Small intestine (tissue), 7 donors: ENCODE measurements at regions not wholly inside any gene's neighbourhood (a gene's known extent, or its start where the extent isn't known, plus 50 kb on each side); places are given as distances from the start of the nearest gene placed in this dataset.

Source experiments
- DNase-seq, 2 donors: peaks; one replicate each; pipeline versions ENCODE4 v3.0.0 to v3.0.0-alpha.2; 2013
- FAIRE-seq: peaks from 2 replicates; lab custom pipeline; 2012; peaks lifted over from hg19 to GRCh38; lab: Jason Lieb, UNC
- H3K27ac ChIP-seq, 3 donors: one replicate each; pipeline ENCODE4 v1.5.1; 2013; ENCODE audit warnings: low read length in 2 of 3, mild to moderate bottlenecking in 2 of 3, control low read depth in 1 of 3, inconsistent platforms in 1 of 3, low read depth in 1 of 3, moderate library complexity in 1 of 3
- H3K27me3 ChIP-seq, 3 donors: one replicate each; pipeline ENCODE4 v1.6.1; 2013; ENCODE audit warnings: low read length in 3 of 3, inconsistent platforms in 1 of 3; ENCODE audit not compliant: control insufficient read depth in 3 of 3, insufficient read depth in 3 of 3
- H3K36me3 ChIP-seq, 3 donors: one replicate each; pipeline ENCODE4 v1.6.1; 2013; ENCODE audit warnings: low read length in 3 of 3, inconsistent platforms in 1 of 3, low read depth in 1 of 3, mild to moderate bottlenecking in 1 of 3, moderate library complexity in 1 of 3; ENCODE audit not compliant: control insufficient read depth in 3 of 3, insufficient read depth in 2 of 3
- H3K4me1 ChIP-seq, 3 donors: one replicate each; pipeline ENCODE4 v1.6.1; 2013; ENCODE audit warnings: low read length in 2 of 3, inconsistent platforms in 1 of 3, low read depth in 1 of 3, mild to moderate bottlenecking in 1 of 3, moderate library complexity in 1 of 3; ENCODE audit not compliant: control insufficient read depth in 3 of 3, insufficient read depth in 2 of 3
- H3K4me3 ChIP-seq, 3 donors: one replicate each; pipeline ENCODE4 v1.5.1; 2013; ENCODE audit warnings: low read length in 3 of 3, control low read depth in 1 of 3, inconsistent platforms in 1 of 3, low read depth in 1 of 3, mild to moderate bottlenecking in 1 of 3, moderate library complexity in 1 of 3
- H3K9me3 ChIP-seq, 2 donors: one replicate each; pipeline ENCODE4 v1.6.1; 2013; ENCODE audit warnings: low read depth in 1 of 2, low read length in 1 of 2; ENCODE audit not compliant: control insufficient read depth in 2 of 2, insufficient read depth in 1 of 2
- WGBS, 3 donors: extraction: QIAGEN DNeasy Blood & Tissue Kit; methylation state at CpG; one replicate each; pipeline ENCODE4 v1.1.7; 2013; 5-methylcytosine and 5-hydroxymethylcytosine counted together
- donor health status: healthy with polysubstance abuse.
- donor health status: control.
- donor health status: control.
- donor health status: Bipolar disorder and iron deficiency.
- donor health status: healthy.

DNA sequence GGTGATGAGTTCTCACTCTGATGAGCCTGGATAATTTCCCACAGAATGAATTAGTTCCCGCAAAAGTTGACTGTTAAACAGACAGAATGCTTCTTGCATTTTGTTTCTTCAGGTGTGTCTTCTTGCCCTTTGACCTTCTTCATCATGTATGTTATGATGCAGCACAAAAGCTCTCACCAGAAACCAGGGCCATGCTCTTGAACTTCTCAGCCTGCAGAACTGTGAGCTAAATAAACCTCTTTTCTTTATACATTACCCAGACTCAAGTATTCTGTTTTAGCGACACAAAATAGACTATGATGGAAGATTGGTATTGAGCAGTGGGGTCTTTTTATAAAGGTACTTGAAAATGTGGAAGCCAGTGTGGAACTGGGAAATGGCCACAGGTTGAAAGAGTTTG is 95.2 kb upstream of the TNS3 start:
- Histone ChIP-seq H3K27me3 (no peaks in the 10 kb centered on the region), H3K27ac (no peak overlapping the region), H3K36me3 (no peaks in the 10 kb centered on the region), H3K4me3 (no peak overlapping the region), H3K4me1 (peaks cover 0 to 16% (median 0%) of the 10 kb centered on the region in 3 donors), H3K9me3 (peaks cover 0 to 11% of the 10 kb centered on the region in 2 donors)
- 92 to 96% (median 93%) methylated on average over 2 of the region's 2 CpGs for WGBS, 3 donors
- DNase-seq (no peak), FAIRE-seq (no peak)

GRCh38 chr7:47672977-47673381 is 91.1 kb upstream of the TNS3 start:
- H3K4me1 ChIP-seq = peaks cover 0 to 2% (median 0%) of the 10 kb centered on the region in 3 donors
- H3K36me3 ChIP-seq = no peaks in the 10 kb centered on the region
- H3K27ac ChIP-seq = no peak overlapping the region
- 74 to 85% (median 74%) methylated on average over 3 of the region's 3 CpGs for WGBS, 3 donors
- FAIRE-seq (no peak), DNase-seq (no peak)
- no peak overlapping the region for H3K4me3 ChIP-seq
- peaks cover 0 to 11% of the 10 kb centered on the region in 2 donors for H3K9me3 ChIP-seq
- no peaks in the 10 kb centered on the region for H3K27me3 ChIP-seq

DNA sequence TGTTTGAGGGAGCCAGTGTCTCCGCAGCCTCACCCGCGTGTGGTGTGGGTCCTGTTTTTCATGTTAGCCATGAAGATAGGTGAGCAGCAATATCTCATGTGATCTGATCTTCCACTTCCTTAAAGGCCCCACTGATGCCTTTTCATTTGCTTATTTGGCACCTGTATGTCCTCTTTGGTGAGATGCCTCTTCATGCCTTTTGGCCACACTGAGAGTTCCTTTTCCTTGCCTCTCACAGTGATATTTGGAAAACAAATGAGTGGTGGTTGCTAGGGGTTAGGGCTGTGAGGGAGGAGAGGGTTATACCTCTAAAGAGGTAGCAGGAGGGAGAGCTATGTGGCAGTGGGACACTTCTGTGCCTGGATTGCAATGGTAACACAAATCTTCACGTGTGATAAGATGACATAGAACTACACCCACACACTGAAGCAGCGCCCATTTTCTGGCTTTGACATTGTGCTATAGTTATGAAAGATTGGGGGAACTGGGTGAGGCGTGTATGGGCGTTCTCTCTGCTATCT is 90.4 kb upstream of the TNS3 start:
- H3K4me1 ChIP-seq = peaks cover 0 to 2% (median 0%) of the 10 kb centered on the region in 3 donors
- DNase-seq = no peak
- 55 to 79% (median 71%) methylated on average over 7 of the region's 7 CpGs for WGBS, 3 donors

GRCh38 chr7:47671358-47671757 is 89.4 kb upstream of the TNS3 start:
- DNase-seq (no peak), FAIRE-seq (no peak)
- Histone ChIP-seq H3K9me3 (no peaks in the 10 kb centered on the region), H3K27ac (peak overlapping the region in 1 of 3 donors; percentile 83), H3K4me3 (no peak overlapping the region), H3K4me1 (peaks cover 0 to 7% (median 0%) of the 10 kb centered on the region in 3 donors), H3K27me3 (no peaks in the 10 kb centered on the region), H3K36me3 (no peaks in the 10 kb centered on the region)
- WGBS, 3 donors = 87 to 89% (median 88%) methylated on average over 13 of the region's 13 CpGs

More for the DNA sequence above, 90.4 kb upstream of the TNS3 start:
- peak overlapping the region in 1 of 3 donors; percentile 38 for H3K27ac ChIP-seq
- H3K27me3 ChIP-seq = no peaks in the 10 kb centered on the region
- no peak overlapping the region for H3K4me3 ChIP-seq
- peaks cover 0 to 8% of the 10 kb centered on the region in 2 donors for H3K9me3 ChIP-seq
- H3K36me3 ChIP-seq = no peaks in the 10 kb centered on the region
- no peak for FAIRE-seq

DNA sequence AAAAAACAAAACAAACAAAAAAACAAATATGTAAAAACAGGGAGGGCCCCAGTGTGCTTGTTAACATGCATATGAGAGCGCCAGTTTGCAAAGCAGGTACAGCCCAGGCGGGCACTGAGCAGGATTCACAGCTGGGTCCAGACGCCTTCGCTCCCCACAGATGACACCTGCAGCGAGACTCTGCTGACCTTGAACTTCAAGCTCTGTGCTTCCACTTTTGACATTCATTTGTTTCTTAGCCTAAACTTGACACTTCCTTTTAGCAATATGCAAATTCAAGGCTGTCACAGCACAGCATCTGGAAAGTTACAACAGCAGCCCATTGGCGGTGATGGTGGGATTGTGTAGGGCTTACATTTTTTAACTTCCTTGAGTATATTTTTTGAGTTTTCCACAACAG is 88.8 kb upstream of the TNS3 start:
- no peak for FAIRE-seq
- Histone ChIP-seq H3K4me3 (no peak overlapping the region), H3K36me3 (no peaks in the 10 kb centered on the region), H3K4me1 (peaks cover 0 to 7% (median 0%) of the 10 kb centered on the region in 3 donors), H3K27ac (peak overlapping the region in 1 of 3 donors; percentile 83), H3K9me3 (no peaks in the 10 kb centered on the region), H3K27me3 (no peaks in the 10 kb centered on the region)
- DNase-seq = no peak
- WGBS, 3 donors = 78 to 87% (median 79%) methylated on average over 6 of the region's 6 CpGs

DNA sequence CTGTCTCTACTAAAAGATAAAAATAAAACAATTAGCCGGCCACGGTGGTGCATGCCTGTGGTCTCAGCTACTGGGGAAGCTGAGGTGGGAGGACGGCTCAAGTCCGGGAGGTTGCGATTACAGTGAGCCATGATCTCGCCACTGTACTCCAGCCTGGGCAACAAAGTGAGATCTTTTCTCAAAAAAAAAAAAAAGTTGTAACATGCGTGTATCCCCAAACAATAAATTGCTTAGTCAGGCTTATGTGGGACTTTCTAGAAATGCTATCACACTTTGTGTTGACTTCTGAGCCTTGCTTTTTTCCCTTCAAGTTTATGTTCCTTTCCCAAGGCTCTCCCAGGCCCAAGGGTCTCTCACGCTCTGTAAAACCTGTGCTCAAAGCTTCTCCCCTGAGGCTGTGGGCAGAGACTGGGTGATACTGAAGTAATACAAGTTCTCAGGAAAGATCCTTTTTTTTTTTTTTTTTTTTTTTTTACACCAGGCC is 88.0 kb upstream of the TNS3 start:
- no peak for FAIRE-seq
- H3K27me3 ChIP-seq = no peaks in the 10 kb centered on the region
- WGBS, 3 donors = 67 to 88% (median 84%) methylated on average over 7 to 8 of the region's 8 CpGs
- H3K9me3 ChIP-seq = no peaks in the 10 kb centered on the region
- no peak overlapping the region for H3K4me3 ChIP-seq
- no peaks in the 10 kb centered on the region for H3K36me3 ChIP-seq
- peak overlapping the region in 1 of 3 donors; percentile 91 for H3K27ac ChIP-seq
- no peak for DNase-seq
- peaks cover 0 to 14% (median 0%) of the 10 kb centered on the region in 3 donors for H3K4me1 ChIP-seq

- 65 to 72% (median 72%) methylated on average over 10 of the region's 10 CpGs for WGBS, 3 donors
- no peaks in the 10 kb centered on the region for H3K36me3 ChIP-seq
- H3K4me1 ChIP-seq = peaks cover 0 to 17% (median 2%) of the 10 kb centered on the region in 3 donors
- FAIRE-seq (no peak), DNase-seq (peak; percentile 38 to 46)
- no peaks in the 10 kb centered on the region for H3K27me3 ChIP-seq
- no peaks in the 10 kb centered on the region for H3K9me3 ChIP-seq
- H3K27ac ChIP-seq = peak overlapping the region in 1 of 3 donors; percentile 91
- H3K4me3 ChIP-seq = no peak overlapping the region
Measured at GRCh38 chr7:47669178-47669891, 87.4 kb upstream of the TNS3 start.

- no peak overlapping the region for H3K27ac ChIP-seq
- H3K4me3 ChIP-seq = no peak overlapping the region
- DNase-seq = no peak
- FAIRE-seq = no peak
- peaks cover 0 to 24% (median 2%) of the 10 kb centered on the region in 3 donors for H3K4me1 ChIP-seq
- H3K27me3 ChIP-seq = no peaks in the 10 kb centered on the region
- no peaks in the 10 kb centered on the region for H3K9me3 ChIP-seq
- no peaks in the 10 kb centered on the region for H3K36me3 ChIP-seq
- 90 to 96% (median 96%) methylated on average over 10 of the region's 10 CpGs for WGBS, 3 donors
Measured at GRCh38 chr7:47666164-47666862, 84.4 kb upstream of the TNS3 start.
